ENCODE measurements at regions not wholly inside any gene's neighbourhood (a gene's known extent, or its start where the extent isn't known, plus 50 kb on each side); places are given as distances from the start of the nearest gene placed in this dataset.
"Not testable (repeated sequence)": the region's sequence is repeated elsewhere in the genome, so short reads cannot be mapped to it uniquely, and the experiment has no call there.

DNA sequence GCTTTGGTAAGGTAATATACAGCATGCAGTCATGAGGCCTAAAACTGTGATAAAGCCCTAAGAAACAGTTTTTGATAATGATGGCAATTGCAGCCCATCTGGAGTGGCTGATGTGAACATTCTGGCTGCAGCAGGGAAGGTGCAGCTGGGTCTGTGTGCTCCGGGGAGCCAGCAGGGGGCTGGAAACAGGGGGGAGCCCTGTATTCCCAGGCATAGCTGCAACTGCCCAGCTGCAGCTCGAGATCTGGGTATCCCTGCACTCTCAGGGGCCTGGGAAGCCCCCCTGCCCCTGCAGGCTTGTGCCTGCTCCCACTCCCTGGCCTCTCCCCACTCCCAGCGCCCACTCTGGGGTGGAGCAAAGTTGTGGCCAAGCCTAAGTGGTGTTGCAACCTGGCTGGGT is 95.6 kb downstream of the RRAGB start:
- FAIRE-seq (no peak), DNase-seq (ENCODE audit: low spot score) (no peak)

DNA sequence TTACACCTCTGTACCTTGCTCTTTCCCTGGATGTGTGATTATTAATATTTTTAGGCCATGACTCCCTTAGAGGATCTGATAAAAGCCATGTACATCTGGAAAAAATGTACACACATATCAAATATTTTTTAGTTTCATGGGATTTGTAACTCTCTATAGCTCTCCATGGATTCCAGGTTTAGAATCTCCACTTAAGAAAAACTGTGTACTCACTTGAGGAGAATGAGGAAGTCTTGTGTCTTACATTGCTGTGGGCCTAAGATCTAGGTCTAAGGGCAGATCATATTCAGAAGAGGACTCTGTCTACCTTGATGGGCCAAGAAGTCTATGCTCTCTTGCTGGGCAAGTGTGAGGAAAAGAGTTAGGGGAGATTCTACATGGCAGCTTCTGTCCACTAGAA is 98.0 kb downstream of the RRAGB start:
- DNase-seq (ENCODE audit: low spot score): no peak
- FAIRE-seq: no peak

DNA sequence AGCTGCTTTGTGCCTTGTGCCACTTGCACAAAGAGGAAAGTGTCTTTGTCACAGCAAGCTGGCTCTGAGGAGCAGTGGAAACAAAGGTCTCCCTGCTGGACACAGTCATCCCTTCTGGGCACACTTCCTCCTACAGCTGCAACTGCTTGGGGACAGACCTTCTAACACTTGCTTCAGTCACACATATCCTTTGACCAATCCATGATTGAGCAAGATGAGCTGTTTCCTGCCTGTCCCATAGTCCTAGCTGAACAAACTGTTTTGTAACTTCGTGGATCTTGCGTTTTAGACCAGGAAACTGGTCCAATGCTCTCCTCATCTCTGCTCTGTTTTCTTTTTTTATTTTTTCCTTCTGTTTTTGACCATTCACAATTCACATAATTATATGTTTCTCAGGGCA is 98.5 kb downstream of the RRAGB start:
- no peak for DNase-seq (ENCODE audit: low spot score)
- FAIRE-seq: no peak

DNA sequence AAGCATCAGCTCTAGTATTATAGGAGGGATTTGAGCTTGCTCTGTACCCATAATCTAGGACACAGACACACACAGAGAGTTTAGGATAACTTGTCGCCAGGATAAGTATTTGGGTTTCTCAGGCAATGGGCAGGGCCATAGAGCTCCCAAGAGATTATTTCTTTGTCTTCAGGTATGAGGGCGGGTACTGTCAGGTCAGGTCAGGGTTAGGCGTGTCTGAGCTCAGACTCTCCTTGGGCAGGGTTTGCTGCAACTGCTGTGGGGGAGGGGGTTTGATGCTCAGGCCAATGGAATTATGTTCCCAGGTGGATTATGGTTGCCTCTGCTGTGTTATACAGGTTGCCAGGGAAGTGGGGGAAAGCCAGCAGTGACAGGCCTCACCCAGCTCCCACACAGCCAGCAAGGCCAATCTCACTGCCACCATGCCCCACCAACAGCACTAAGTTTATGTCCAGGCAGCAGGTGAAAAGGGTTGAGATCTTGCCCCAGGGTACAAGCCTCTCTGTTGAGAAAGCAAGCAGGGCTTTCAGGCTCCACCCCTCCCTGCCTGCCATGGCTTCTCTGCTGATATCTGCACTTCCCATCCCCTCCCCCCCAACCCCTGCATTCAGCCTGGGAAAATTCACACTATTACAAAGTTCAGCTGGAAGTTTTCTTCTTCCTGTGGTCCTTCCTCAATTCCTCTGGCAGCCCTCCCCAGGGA is 101.3 kb downstream of the RRAGB start:
- DNase-seq (ENCODE audit: low spot score) (no peak), FAIRE-seq (no peak)

- no peak for FAIRE-seq
- DNase-seq (ENCODE audit: low spot score): no peak
These were observed 121.9 kb downstream of the RRAGB start for GRCh38 chrX:55839485-55839884.

GRCh38 chrX:55841962-55842752 is 124.6 kb downstream of the RRAGB start:
- FAIRE-seq (no peak), DNase-seq (ENCODE audit: low spot score) (no peak)

DNA sequence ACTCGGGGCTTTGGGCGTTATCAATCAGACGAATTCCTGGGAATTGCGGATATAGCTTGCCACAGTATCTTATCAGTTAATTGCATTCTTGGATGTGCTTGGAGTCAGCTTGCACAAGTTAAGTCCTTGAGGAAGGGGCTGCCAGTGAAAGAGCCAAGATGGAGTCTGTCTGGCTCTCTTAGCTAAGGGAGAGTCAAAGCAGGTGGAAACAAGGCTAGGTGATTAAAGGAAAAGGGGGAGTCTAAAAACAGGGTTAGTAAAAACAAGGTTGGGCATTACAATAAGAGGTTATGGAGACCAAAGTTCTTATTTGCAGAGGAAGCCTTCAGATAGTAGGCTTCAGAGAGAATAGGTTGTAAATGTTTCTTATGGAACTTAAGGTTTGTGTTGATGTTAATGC is 149.2 kb downstream of the RRAGB start:
- not testable (repeated sequence) for FAIRE-seq; DNase-seq (ENCODE audit: low spot score)

DNA sequence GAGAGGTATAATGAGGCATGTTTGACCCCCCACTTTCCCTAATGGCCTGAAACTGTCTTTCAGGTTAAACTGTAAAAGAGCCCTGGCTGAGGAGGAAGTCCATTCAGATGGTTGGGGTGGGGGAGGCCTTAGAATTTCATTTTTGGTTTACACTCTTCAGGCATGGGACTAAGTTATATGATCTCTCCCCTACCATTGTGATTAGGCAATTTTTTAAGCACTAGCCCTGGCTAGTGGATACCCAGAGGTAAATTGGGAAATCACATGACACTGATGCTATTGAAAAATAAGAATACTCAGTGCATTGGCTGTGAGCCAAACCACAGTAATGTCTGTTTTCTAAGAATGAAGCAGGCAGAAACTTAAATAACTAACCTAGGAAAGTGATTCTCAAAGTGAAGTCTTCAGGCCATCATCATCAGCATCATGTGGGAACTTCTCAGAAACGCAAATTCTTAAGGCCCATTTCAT is 149.7 kb downstream of the RRAGB start:
- FAIRE-seq: no peak
- DNase-seq (ENCODE audit: low spot score): peak; percentile 17

DNA sequence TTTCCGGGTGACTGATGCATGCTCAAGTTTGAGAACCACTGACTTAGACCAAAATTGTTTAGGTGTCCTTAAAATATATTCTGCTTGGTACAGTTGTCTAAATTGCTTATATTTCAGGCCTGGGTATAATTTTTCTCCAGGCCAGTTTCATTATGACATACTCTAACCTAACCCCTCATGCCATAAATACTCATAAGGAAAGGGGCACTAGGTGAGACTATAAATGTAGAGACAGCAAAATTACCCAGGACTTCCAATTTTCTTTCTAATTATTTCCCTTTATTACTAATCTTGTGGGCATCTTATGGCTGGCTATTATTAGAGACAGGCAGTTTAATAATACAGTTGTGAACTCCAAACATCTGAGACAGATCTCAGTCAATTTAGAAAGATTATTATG is 150.2 kb downstream of the RRAGB start:
- no peak for FAIRE-seq

DNA sequence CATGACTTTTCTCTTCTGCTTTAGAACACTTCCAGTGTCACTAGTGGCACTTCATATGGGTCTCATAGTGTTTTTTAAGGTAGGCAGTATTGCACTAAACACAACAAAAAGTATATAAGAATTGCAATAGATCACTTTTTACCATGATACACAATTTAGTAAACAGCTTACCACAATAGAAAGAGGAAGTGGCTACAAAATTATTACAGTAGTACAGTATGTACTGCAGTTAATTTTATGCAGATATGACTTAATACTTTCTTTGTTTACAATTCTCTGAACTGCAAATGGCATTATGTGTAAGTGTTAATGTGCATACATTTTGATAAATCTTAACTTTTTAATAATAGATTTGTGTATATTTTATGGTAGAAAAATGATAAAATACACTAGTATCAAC is 157.3 kb downstream of the RRAGB start:
- DNase-seq (ENCODE audit: low spot score): no peak
- FAIRE-seq: no peak

More for the DNA sequence above, 150.2 kb downstream of the RRAGB start:
- DNase-seq (ENCODE audit: low spot score): no peak

GRCh38 chrX:55883541-55883940 is 166.0 kb downstream of the RRAGB start:
- not testable (repeated sequence) for DNase-seq (ENCODE audit: low spot score); FAIRE-seq

- FAIRE-seq (no peak), DNase-seq (ENCODE audit: low spot score) (peak; percentile 64)
These were observed 190.5 kb downstream of the RRAGB start for GRCh38 chrX:55907968-55908607.

DNA sequence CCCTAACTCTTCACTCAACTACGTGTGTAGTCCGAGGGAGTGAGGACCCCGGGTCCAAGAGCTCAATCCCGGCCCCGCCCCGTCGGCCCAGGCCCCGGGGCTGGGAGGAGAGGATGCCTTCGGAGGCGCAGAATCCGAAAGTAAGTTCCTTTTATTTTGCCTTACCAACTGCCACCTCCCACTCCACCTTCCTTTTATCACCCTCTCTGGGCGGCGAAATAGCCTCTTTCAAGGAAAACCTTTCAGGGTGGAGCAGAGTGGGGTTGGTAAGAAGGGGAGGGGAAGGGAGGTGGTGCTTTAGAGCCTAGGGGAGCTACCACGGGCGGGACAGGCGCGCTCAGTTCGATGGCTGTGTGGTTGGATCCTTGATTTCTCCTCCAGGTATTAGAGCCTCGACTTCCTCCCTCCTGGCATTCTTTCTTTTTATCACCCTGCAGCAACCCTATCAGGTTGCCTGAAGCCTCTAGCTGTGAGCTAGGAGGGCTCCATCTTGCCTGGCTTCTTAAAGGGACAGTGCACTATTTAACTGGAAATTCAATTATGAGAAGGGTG is 191.2 kb downstream of the RRAGB start:
- no peak for FAIRE-seq
- peak; percentile 34 for DNase-seq (ENCODE audit: low spot score)

DNA sequence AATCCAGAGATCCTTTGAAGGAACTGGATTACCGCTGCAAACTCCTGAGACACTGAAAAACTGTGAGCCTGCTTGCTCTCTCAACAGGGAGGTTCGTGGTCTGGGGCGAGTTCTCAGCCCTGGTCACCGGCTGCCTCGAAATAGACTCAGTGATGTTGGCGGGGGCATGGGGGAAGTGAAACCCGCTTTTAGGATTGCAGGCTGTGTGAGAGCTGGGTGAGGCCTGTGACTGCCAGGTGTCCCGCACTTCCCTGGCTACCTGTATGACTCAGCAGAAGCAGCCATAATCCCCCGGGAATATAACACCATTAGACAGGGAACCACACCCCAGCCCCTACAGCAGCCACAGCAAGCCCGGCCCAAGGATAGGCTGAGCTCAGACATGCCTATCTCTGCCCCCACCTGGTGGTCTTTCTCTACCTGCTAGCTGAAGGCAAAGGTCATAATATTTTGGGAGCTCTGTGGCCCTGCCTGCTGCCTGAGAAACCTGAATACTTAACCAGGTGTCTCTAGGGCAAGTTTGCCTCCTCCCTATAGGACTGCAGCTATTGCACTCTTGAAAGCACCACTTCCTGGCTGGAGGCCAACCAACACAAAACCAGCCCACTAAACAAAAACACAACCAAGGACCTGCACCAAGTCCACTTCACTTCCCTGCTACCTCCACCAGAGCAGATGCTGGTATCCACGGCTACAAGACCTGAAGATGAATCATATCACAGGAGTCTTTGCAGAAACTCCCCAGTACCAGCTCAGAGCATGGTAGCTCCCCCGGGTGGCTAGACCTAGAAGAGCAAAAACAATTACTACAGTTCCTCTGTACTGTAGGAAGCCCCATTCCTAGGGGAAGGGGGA is 202.0 kb downstream of the RRAGB start:
- FAIRE-seq (no peak), DNase-seq (ENCODE audit: low spot score) (no peak)

GRCh38 chrX:55924574-55924973 is 207.0 kb downstream of the RRAGB start:
- DNase-seq (ENCODE audit: low spot score) (no peak), FAIRE-seq (no peak)

GRCh38 chrX:55928529-55928928 is 211.0 kb downstream of the RRAGB start:
- DNase-seq (ENCODE audit: low spot score); FAIRE-seq: not testable (repeated sequence)
